CD8-positive, alpha-beta memory T cell (primary cell): ENCODE measurements at regions not wholly inside any gene's neighbourhood (a gene's known extent, or its start where the extent isn't known, plus 50 kb on each side); places are given as distances from the start of the nearest gene placed in this dataset.

Source experiments
- CTCF ChIA-PET: fragments of 350-600 bp; sonication (Branson Sonifier 250); formaldehyde crosslinking; loops from one replicate; lab custom pipeline; 2021; ENCODE audit warnings: antibody characterized with exemption; lab: Charles Lee
- POLR2A ChIA-PET: fragments of 350-600 bp; sonication (Branson Sonifier 250); formaldehyde crosslinking; loops from one replicate; lab custom pipeline; 2021; ENCODE audit warnings: antibody characterized with exemption; lab: Charles Lee
- DNase-seq, 5 donors: peaks; one replicate each; pipeline versions ENCODE4 v3.0.0 to v3.0.0-alpha.2; 2020 to 2022; ENCODE audit warnings: mixed read lengths in 1 of 5
- H3K27ac ChIP-seq: one replicate; pipeline ENCODE4 v1.7.0; 2013; ENCODE audit warnings: low read depth, mild to moderate bottlenecking, low read length, moderate library complexity
- H3K27me3 ChIP-seq: 2 replicates; pipeline ENCODE4 v1.7.0; 2013; ENCODE audit warnings: low read length, mild to moderate bottlenecking; ENCODE audit not compliant: insufficient read depth, poor library complexity, severe bottlenecking
- H3K36me3 ChIP-seq: 2 replicates; pipeline ENCODE4 v1.7.0; 2013; ENCODE audit warnings: mild to moderate bottlenecking, low read length, moderate library complexity; ENCODE audit not compliant: insufficient read depth
- H3K4me1 ChIP-seq: 2 replicates; pipeline ENCODE4 v1.7.0; 2013; ENCODE audit warnings: mild to moderate bottlenecking, low read length, moderate library complexity; ENCODE audit not compliant: insufficient read depth
- H3K4me3 ChIP-seq: 2 replicates; pipeline ENCODE4 v1.7.0; 2013; ENCODE audit warnings: mild to moderate bottlenecking, low read length
- H3K9me3 ChIP-seq: 2 replicates; pipeline ENCODE4 v1.7.0; 2013; ENCODE audit warnings: mild to moderate bottlenecking, low read length
- H3K27ac Mint-ChIP-seq, 8 donors: one replicate each; pipeline ENCODE4 v1.8.0; 2020 to 2021; ENCODE audit warnings: mixed read lengths in 8 of 8, mild to moderate bottlenecking in 6 of 8, inconsistent platforms in 3 of 8, moderate library complexity in 3 of 8
- H3K27me3 Mint-ChIP-seq, 2 donors: one replicate each; pipeline ENCODE4 v1.8.0; 2020 to 2021; ENCODE audit warnings: mixed read lengths in 2 of 2, mild to moderate bottlenecking in 1 of 2, moderate library complexity in 1 of 2
- H3K36me3 Mint-ChIP-seq, 3 donors: one replicate each; pipeline ENCODE4 v1.8.0; 2020 to 2021; ENCODE audit warnings: mixed read lengths in 3 of 3, inconsistent platforms in 1 of 3, mild to moderate bottlenecking in 1 of 3
- H3K4me1 Mint-ChIP-seq, 3 donors: one replicate each; pipeline ENCODE4 v1.8.0; 2020 to 2021; ENCODE audit warnings: mixed read lengths in 3 of 3, inconsistent platforms in 1 of 3, mild to moderate bottlenecking in 1 of 3
- H3K4me3 Mint-ChIP-seq, 7 donors: one replicate each; pipeline ENCODE4 v1.8.0; 2020 to 2021; ENCODE audit warnings: mixed read lengths in 7 of 7, mild to moderate bottlenecking in 6 of 7, moderate library complexity in 4 of 7, inconsistent platforms in 2 of 7
- H3K9me3 Mint-ChIP-seq, 5 donors: one replicate each; pipeline ENCODE4 v1.8.0; 2020 to 2022; ENCODE audit warnings: mixed read lengths in 5 of 5, mild to moderate bottlenecking in 3 of 5, moderate library complexity in 2 of 5, inconsistent platforms in 1 of 5

GRCh38 chr16:13307851-13308250 is 406.5 kb downstream of the SHISA9 start:
- Mint-ChIP-seq H3K36me3 (no peaks in the 10 kb centered on the region), H3K27me3 (no peaks in the 10 kb centered on the region), H3K4me1 (no peaks in the 10 kb centered on the region), H3K9me3 (peaks cover 0 to 3% (median 2%) of the 10 kb centered on the region in 5 donors), H3K4me3 (no peak overlapping the region), H3K27ac (no peak overlapping the region)
- H3K27me3 ChIP-seq, result no peaks in the 10 kb centered on the region
- H3K4me3 ChIP-seq, result no peak overlapping the region
- no peak for DNase-seq
- CTCF ChIA-PET, result no interaction called here
- no peak overlapping the region for H3K27ac ChIP-seq
- no peaks in the 10 kb centered on the region for H3K36me3 ChIP-seq
- POLR2A ChIA-PET, result no interaction called here
- no peaks in the 10 kb centered on the region for H3K9me3 ChIP-seq
- no peaks in the 10 kb centered on the region for H3K4me1 ChIP-seq

GRCh38 chr16:13312063-13312462 is 410.7 kb downstream of the SHISA9 start:
- H3K27ac ChIP-seq, result no peak overlapping the region

GRCh38 chr16:13313351-13313750 is 412.0 kb downstream of the SHISA9 start:
- Mint-ChIP-seq H3K27me3 (no peaks in the 10 kb centered on the region), H3K36me3 (no peaks in the 10 kb centered on the region), H3K27ac (no peak overlapping the region), H3K9me3 (peaks cover 0 to 2% (median 2%) of the 10 kb centered on the region in 5 donors), H3K4me3 (no peak overlapping the region), H3K4me1 (peaks cover 0 to 6% (median 2%) of the 10 kb centered on the region in 3 donors)
- Histone ChIP-seq H3K9me3 (no peaks in the 10 kb centered on the region), H3K4me1 (no peaks in the 10 kb centered on the region), H3K27ac (no peak overlapping the region), H3K36me3 (no peaks in the 10 kb centered on the region), H3K27me3 (no peaks in the 10 kb centered on the region), H3K4me3 (no peak overlapping the region)
- CTCF ChIA-PET, result no interaction called here
- DNase-seq, result no peak
- POLR2A ChIA-PET, result no interaction called here

More at GRCh38 chr16:13312063-13312462, 410.7 kb downstream of the SHISA9 start:
- POLR2A ChIA-PET, result no interaction called here
- Mint-ChIP-seq H3K27me3 (no peaks in the 10 kb centered on the region), H3K4me3 (no peak overlapping the region), H3K27ac (no peak overlapping the region), H3K36me3 (no peaks in the 10 kb centered on the region), H3K4me1 (peaks cover 0 to 6% (median 2%) of the 10 kb centered on the region in 3 donors), H3K9me3 (peaks cover 0 to 2% (median 2%) of the 10 kb centered on the region in 5 donors)
- Histone ChIP-seq H3K9me3 (no peaks in the 10 kb centered on the region), H3K4me3 (no peak overlapping the region), H3K27me3 (no peaks in the 10 kb centered on the region), H3K4me1 (no peaks in the 10 kb centered on the region), H3K36me3 (no peaks in the 10 kb centered on the region)
- CTCF ChIA-PET, result no interaction called here
- no peak for DNase-seq

DNA sequence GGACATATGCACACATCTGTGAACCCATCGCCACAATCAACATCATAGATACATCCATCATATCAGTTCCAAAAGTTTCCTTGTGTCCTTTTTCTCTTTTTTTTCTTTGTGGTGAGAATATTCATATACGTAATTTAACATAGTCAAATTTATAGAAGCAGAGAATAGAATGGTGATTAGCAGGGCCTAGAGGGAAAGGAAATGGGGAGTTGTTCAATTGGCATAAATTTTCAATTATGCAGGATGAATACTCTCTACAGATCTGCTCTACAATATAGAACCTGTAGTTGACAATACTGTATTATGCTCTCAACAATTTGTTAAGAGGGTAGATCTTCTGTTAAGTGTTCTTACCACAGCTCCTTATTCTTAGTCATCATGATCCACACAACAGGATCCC is 413.2 kb downstream of the SHISA9 start:
- Mint-ChIP-seq H3K4me3 (no peak overlapping the region), H3K36me3 (no peaks in the 10 kb centered on the region), H3K27me3 (no peaks in the 10 kb centered on the region), H3K9me3 (peaks cover 0 to 2% (median 2%) of the 10 kb centered on the region in 5 donors), H3K27ac (no peak overlapping the region), H3K4me1 (peaks cover 0 to 6% (median 2%) of the 10 kb centered on the region in 3 donors)
- ChIA-PET POLR2A (no interaction called here), CTCF (no interaction called here)
- DNase-seq, result no peak
- no peak overlapping the region for H3K4me3 ChIP-seq
- no peaks in the 10 kb centered on the region for H3K27me3 ChIP-seq
- no peaks in the 10 kb centered on the region for H3K9me3 ChIP-seq
- H3K4me1 ChIP-seq, result no peaks in the 10 kb centered on the region
- no peaks in the 10 kb centered on the region for H3K36me3 ChIP-seq
- H3K27ac ChIP-seq, result no peak overlapping the region

DNA sequence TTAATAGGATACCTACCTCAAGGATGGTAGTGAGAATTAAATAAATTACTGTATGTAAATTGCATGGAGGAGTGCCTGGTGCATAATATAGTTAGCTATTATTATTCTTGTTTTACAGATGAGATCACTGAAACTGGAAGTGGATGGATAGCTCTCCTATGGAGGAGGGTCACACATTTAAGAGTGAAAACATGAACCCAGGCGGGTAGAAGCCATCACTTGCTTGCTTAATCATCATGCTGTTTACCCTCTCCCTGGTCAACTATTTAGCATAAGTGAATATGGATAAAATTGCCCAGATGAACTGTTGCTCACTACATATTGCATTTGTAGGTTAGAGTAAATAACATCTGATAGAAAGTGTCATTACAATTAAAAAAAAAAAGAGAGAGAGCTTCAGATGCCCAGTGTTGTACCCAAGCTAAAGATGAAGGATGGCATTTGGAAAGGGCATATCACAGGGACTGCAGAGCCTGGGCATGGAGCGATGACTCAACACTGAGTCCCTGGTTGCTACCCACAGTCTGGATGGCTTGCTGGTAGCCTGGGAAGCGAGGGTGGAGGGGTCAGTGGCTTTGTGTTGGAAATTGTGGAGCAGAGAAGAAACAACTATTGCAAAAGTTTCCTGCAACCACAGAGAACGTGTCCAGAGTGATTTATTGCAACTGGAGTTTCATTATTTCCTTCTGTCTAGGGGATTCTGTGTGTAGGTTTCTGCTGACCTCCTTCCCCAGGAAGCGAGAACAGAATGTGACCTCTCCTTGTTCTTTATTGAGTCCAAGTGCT is 414.4 kb downstream of the SHISA9 start:
- Histone ChIP-seq H3K9me3 (no peaks in the 10 kb centered on the region), H3K27ac (no peak overlapping the region), H3K27me3 (no peaks in the 10 kb centered on the region), H3K4me3 (no peak overlapping the region), H3K4me1 (no peaks in the 10 kb centered on the region), H3K36me3 (no peaks in the 10 kb centered on the region)
- Mint-ChIP-seq H3K9me3 (peaks cover 0 to 6% (median 2%) of the 10 kb centered on the region in 5 donors), H3K27ac (no peak overlapping the region), H3K36me3 (no peaks in the 10 kb centered on the region), H3K4me1 (peaks cover 0 to 6% (median 2%) of the 10 kb centered on the region in 3 donors), H3K4me3 (no peak overlapping the region), H3K27me3 (no peaks in the 10 kb centered on the region)
- CTCF ChIA-PET, result no interaction called here
- POLR2A ChIA-PET, result no interaction called here
- no peak for DNase-seq

GRCh38 chr16:13322336-13322735 is 420.9 kb downstream of the SHISA9 start:
- Mint-ChIP-seq H3K4me3 (no peak overlapping the region), H3K4me1 (no peaks in the 10 kb centered on the region), H3K27ac (no peak overlapping the region), H3K9me3 (peaks cover 0 to 4% (median 2%) of the 10 kb centered on the region in 5 donors), H3K27me3 (no peaks in the 10 kb centered on the region), H3K36me3 (no peaks in the 10 kb centered on the region)
- Histone ChIP-seq H3K27me3 (no peaks in the 10 kb centered on the region), H3K27ac (no peak overlapping the region), H3K9me3 (no peaks in the 10 kb centered on the region), H3K4me1 (no peaks in the 10 kb centered on the region), H3K4me3 (no peak overlapping the region), H3K36me3 (no peaks in the 10 kb centered on the region)
- CTCF ChIA-PET, result no interaction called here
- no peak for DNase-seq
- POLR2A ChIA-PET, result no interaction called here

DNA sequence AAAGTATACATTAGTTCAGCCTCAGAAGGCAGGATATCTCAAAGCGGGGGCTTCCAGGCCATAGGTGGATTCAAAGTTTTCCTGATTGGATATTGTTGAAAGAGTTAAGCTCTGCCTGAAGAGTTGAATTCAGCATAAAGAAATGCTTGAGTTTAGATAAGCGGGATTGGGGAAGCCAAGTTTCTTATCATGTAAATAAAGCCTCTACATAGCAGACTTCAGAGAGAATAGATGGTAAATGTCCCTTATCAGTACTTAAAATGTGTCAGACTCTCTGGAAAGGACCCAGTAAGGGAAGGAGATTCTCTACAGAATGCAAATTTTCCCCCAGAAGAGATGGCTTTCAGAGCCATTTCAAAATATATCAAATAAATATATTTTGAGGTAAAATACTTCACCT is 423.5 kb downstream of the SHISA9 start:
- CTCF ChIA-PET, result no interaction called here

DNA sequence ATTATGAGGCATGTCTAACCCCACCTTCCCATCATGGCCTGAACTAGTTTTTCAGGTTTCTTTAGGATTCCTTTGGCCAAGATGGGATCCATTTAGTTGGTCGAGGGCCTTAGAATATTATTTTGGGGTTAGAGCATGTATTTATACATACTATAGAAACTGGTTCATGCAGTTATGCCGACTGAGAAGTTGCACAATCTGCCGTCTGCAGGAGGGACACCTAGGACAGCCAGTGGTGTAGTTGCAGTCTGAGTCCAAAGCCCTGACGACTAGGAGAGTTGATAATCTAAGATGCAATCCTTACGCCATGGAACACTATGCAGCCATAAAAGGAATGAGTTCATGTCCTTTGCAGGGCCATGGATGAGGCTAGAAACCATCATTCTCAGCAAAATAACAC is 424.0 kb downstream of the SHISA9 start:
- no peak overlapping the region for H3K27ac Mint-ChIP-seq
- DNase-seq, result no peak
- H3K27me3 ChIP-seq, result no peaks in the 10 kb centered on the region
- no peak overlapping the region for H3K4me3 ChIP-seq
- no peak overlapping the region for H3K27ac ChIP-seq
- H3K9me3 Mint-ChIP-seq, result peaks cover 0 to 7% (median 2%) of the 10 kb centered on the region in 5 donors
- no peaks in the 10 kb centered on the region for H3K4me1 Mint-ChIP-seq
- H3K9me3 ChIP-seq, result no peaks in the 10 kb centered on the region
- H3K36me3 Mint-ChIP-seq, result no peaks in the 10 kb centered on the region
- no peak overlapping the region for H3K4me3 Mint-ChIP-seq
- ChIA-PET CTCF (no interaction called here), POLR2A (no interaction called here)
- H3K27me3 Mint-ChIP-seq, result peaks cover 0 to 1% of the 10 kb centered on the region in 2 donors
- no peaks in the 10 kb centered on the region for H3K4me1 ChIP-seq
- no peaks in the 10 kb centered on the region for H3K36me3 ChIP-seq

More for the DNA sequence above, 423.5 kb downstream of the SHISA9 start:
- H3K4me1 Mint-ChIP-seq, result no peaks in the 10 kb centered on the region
- no peaks in the 10 kb centered on the region for H3K4me1 ChIP-seq
- peaks cover 0 to 1% of the 10 kb centered on the region in 2 donors for H3K27me3 Mint-ChIP-seq
- H3K27ac ChIP-seq, result no peak overlapping the region
- H3K27me3 ChIP-seq, result no peaks in the 10 kb centered on the region
- POLR2A ChIA-PET, result no interaction called here
- no peak overlapping the region for H3K27ac Mint-ChIP-seq
- no peaks in the 10 kb centered on the region for H3K36me3 Mint-ChIP-seq
- no peaks in the 10 kb centered on the region for H3K9me3 ChIP-seq
- no peak for DNase-seq
- peaks cover 0 to 7% (median 2%) of the 10 kb centered on the region in 5 donors for H3K9me3 Mint-ChIP-seq
- H3K36me3 ChIP-seq, result no peaks in the 10 kb centered on the region
- H3K4me3 Mint-ChIP-seq, result no peak overlapping the region
- H3K4me3 ChIP-seq, result no peak overlapping the region
